Heart left ventricle (tissue), 13 donors: ENCODE measurements at regions not wholly inside any gene's neighbourhood (a gene's known extent, or its start where the extent isn't known, plus 50 kb on each side); places are given as distances from the start of the nearest gene placed in this dataset.

Experiments
- POLR2A ChIP-seq, 2 donors: fragments of 450-650 bp; IDR thresholded peaks; one replicate each; pipeline ENCODE4 v1.6.1; 2017; ENCODE audit warnings: antibody characterized with exemption in 2 of 2, mild to moderate bottlenecking in 2 of 2, moderate library complexity in 2 of 2
- TF ChIP-seq, protein P1 (sequence below), 12 donors: fragments of 200-600 bp; sonication (generic) in 4 of 12; IDR thresholded peaks; one replicate each; pipeline versions ENCODE4 v1.5.0 to v1.8.0; 2018 to 2022; ENCODE audit warnings: antibody characterized with exemption in 12 of 12, mild to moderate bottlenecking in 5 of 12
- donor health status: ischemic (EF 13 %, LVEDD 7.1; RV severe dilation, severe dysfunction).
- donor health status: DM: no; HTN: yes; CAD: no.
- donor health status: DM: no; HTN: no; CAD: no.
- donor health status: ischemic (EF 25% LVEDD 6.9; RV normal size, moderate dysfunction).
- donor health status: ischemic (EF 25% LVEDD 5.7; RV mildly dilated, moderate dysfunction).
- donor health status: ischemic (EF 35%, LVEDD 5.7; RV mildly dilated, moderate dysfunction).
- donor health status: nonischemic (EF 11% LVEDD 7.7; RV severe dilation, severe dysfunction).
- donor health status: DM: yes; HTN: yes; CAD: no.
- donor health status: PGD.
- donor health status: ischemic (EF 29% LVEDD 5.4; RV normal size, mild dysfunction).
- donor health status: nonischemic (EF 23%, LVEDD 6.1; RV moderate dilation, normal function).

DNA sequence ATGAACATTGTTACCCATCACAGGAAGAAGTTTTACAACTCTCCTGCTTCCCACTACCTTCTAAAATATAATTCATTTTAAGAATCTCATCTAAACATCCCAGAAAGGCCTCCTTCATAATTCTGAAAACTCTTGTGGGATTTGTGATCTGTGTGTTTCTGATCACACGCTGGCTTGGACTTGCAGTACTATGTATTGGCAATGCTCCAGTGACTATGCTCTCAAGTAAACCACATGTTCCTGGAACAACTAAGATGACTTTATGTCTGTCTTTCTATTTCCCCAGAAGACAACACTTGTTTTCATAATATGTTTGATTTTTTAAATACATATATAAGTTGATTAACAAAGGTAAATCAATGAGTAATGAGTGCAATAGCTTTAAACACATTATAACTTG lies 376.6 kb upstream of the NETO1 start:
- TF ChIP-seq, protein P1, sequence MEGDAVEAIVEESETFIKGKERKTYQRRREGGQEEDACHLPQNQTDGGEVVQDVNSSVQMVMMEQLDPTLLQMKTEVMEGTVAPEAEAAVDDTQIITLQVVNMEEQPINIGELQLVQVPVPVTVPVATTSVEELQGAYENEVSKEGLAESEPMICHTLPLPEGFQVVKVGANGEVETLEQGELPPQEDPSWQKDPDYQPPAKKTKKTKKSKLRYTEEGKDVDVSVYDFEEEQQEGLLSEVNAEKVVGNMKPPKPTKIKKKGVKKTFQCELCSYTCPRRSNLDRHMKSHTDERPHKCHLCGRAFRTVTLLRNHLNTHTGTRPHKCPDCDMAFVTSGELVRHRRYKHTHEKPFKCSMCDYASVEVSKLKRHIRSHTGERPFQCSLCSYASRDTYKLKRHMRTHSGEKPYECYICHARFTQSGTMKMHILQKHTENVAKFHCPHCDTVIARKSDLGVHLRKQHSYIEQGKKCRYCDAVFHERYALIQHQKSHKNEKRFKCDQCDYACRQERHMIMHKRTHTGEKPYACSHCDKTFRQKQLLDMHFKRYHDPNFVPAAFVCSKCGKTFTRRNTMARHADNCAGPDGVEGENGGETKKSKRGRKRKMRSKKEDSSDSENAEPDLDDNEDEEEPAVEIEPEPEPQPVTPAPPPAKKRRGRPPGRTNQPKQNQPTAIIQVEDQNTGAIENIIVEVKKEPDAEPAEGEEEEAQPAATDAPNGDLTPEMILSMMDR (IDR thresholded peaks at IDR 0.05), result no peak
- no peak for TF ChIP-seq POLR2A (IDR thresholded peaks at IDR 0.05)
